ENCODE measurements at regions not wholly inside any gene's neighbourhood (a gene's known extent, or its start where the extent isn't known, plus 50 kb on each side); places are given as distances from the start of the nearest gene placed in this dataset.

GRCh38 chr2:196486146-196486545 is 153.4 kb upstream of the CCDC150 start:
- Histone ChIP-seq H4K20me1 (replicated peaks; ENCODE audit: control insufficient read depth, insufficient read depth, low read length) (no peaks in the 10 kb centered on the region), H3K27ac (ENCODE audit: extremely low read depth, low read depth, low read length) (no peak overlapping the region), H3K36me3 (ENCODE audit: control insufficient read depth, insufficient read depth, low read length) (no peaks in the 10 kb centered on the region), H3K9me3 (replicated peaks; ENCODE audit: control insufficient read depth, insufficient read depth, low read depth, low read length) (no peaks in the 10 kb centered on the region), H3K4me1 (replicated peaks in 1 of 2; ENCODE audit: control insufficient read depth in 2 of 2, insufficient read depth in 2 of 2, low read length in 2 of 2) (no peaks in the 10 kb centered on the region), H3K27me3 (ENCODE audit: control insufficient read depth in 2 of 2, insufficient read depth in 2 of 2, low read length in 2 of 2) (peaks cover 0 to 9% of the 10 kb centered on the region in 2 experiments; a peak in 2 of 5 replicates), H3K4me3 (no peak overlapping the region), H3K9me1 (ENCODE audit: control insufficient read depth, insufficient read depth, low read length) (no peaks in the 10 kb centered on the region), H3K9ac (ENCODE audit: insufficient read depth in 1 of 2, low read depth in 2 of 2, low read length in 2 of 2) (no peak overlapping the region), H2AFZ (ENCODE audit: low read depth, low read length) (no peak overlapping the region), H3K79me2 (ENCODE audit: control insufficient read depth, insufficient read depth, low read length) (no peaks in the 10 kb centered on the region), H3K4me2 (ENCODE audit: insufficient read depth, low read length) (no peak overlapping the region)
- in situ Hi-C loops (cut with MboI) (no loop called here), intact Hi-C loops (cut with micrococcal nuclease) (no loop called here)
- FAIRE-seq = no peak
- ATAC-seq = no peak
- POLR2A ChIA-PET = interaction anchor here (1.0 kb wide), 1 partner anchor 17 kb away, joined by 3 read pairs; no protein-coding TSS in a partner anchor
- TF ChIP-seq HMGXB4 (CRISPR knock-in tag; IDR thresholded peaks at IDR 0.05) = no peak
- no peak for TF ChIP-seq ZNF780A (CRISPR knock-in tag; IDR thresholded peaks at IDR 0.05)
- TF ChIP-seq NR1H2 (CRISPR knock-in tag; IDR thresholded peaks at IDR 0.05) = no peak
- CTCF ChIA-PET (ENCODE audit: low intra/inter-chr PET ratio) = no interaction called here
- BruUV-seq (replicated peaks) = no TSS peak
- WGBS (ENCODE audit: insufficient coverage, low coverage, missing lambda C conversion rate) = 0% methylated on average over 3 of the region's 3 CpGs
- no peak for DNase-seq (ENCODE audit: extremely low read depth in 1 of 4, low spot score in 3 of 4)

DNA sequence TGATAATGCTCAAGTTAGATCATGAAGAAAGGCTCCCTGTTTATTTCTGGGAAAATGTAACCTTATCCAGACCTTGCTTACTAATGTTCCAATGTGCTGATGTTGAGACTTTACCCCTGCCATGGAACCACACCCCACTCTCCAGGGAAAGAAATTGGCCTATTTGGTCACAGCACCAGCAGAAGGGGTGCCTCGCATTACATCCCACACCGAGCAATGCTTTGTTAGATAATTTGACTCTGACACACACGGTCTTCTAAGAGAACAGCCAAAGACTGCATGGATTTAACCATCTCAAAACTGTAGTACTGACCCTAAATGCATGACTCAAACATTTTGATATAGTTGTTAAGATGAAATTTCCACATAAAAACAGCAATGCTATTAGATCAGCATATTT is 152.1 kb upstream of the CCDC150 start:
- ATAC-seq = no peak
- no peaks in the 10 kb centered on the region for H3K79me2 ChIP-seq (ENCODE audit: control insufficient read depth, insufficient read depth, low read length)
- no peak overlapping the region for H3K4me3 ChIP-seq
- no peaks in the 10 kb centered on the region for H3K9me3 ChIP-seq (replicated peaks; ENCODE audit: control insufficient read depth, insufficient read depth, low read depth, low read length)
- no peak overlapping the region for H3K9ac ChIP-seq (ENCODE audit: insufficient read depth in 1 of 2, low read depth in 2 of 2, low read length in 2 of 2)
- no peak for DNase-seq (ENCODE audit: extremely low read depth in 1 of 4, low spot score in 3 of 4)
- no peak for FAIRE-seq
- BruUV-seq (replicated peaks) = no TSS peak
- H3K9me1 ChIP-seq (ENCODE audit: control insufficient read depth, insufficient read depth, low read length) = no peaks in the 10 kb centered on the region
- in situ Hi-C loops (cut with MboI) = no loop called here
- WGBS (ENCODE audit: insufficient coverage, low coverage, missing lambda C conversion rate) = 7% methylated on average over 3 of the region's 3 CpGs
- no peak overlapping the region for H3K4me2 ChIP-seq (ENCODE audit: insufficient read depth, low read length)
- no peaks in the 10 kb centered on the region for H3K36me3 ChIP-seq (ENCODE audit: control insufficient read depth, insufficient read depth, low read length)
- no peak overlapping the region for H2AFZ ChIP-seq (ENCODE audit: low read depth, low read length)
- ChIA-PET CTCF (ENCODE audit: low intra/inter-chr PET ratio) (no interaction called here), POLR2A (no interaction called here)
- intact Hi-C loops (cut with micrococcal nuclease) = no loop called here
- H4K20me1 ChIP-seq (replicated peaks; ENCODE audit: control insufficient read depth, insufficient read depth, low read length) = no peaks in the 10 kb centered on the region
- peaks cover 0 to 5% of the 10 kb centered on the region in 2 experiments; a peak in 2 of 5 replicates for H3K27me3 ChIP-seq (ENCODE audit: control insufficient read depth in 2 of 2, insufficient read depth in 2 of 2, low read length in 2 of 2)
- H3K4me1 ChIP-seq (replicated peaks in 1 of 2; ENCODE audit: control insufficient read depth in 2 of 2, insufficient read depth in 2 of 2, low read length in 2 of 2) = no peaks in the 10 kb centered on the region
- H3K27ac ChIP-seq (ENCODE audit: extremely low read depth, low read depth, low read length) = no peak overlapping the region
- TF ChIP-seq CHD2 (IDR thresholded peaks at IDR 0.05; ENCODE audit: low read depth, low read length) = no peak
- TF ChIP-seq, protein P1, sequence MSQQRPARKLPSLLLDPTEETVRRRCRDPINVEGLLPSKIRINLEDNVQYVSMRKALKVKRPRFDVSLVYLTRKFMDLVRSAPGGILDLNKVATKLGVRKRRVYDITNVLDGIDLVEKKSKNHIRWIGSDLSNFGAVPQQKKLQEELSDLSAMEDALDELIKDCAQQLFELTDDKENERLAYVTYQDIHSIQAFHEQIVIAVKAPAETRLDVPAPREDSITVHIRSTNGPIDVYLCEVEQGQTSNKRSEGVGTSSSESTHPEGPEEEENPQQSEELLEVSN (IDR thresholded peaks at IDR 0.05; ENCODE audit: borderline replicate concordance in 1 of 2, extremely low read depth in 1 of 2, insufficient read depth in 1 of 2, insufficient read length in 1 of 2, low read depth in 1 of 2, low read length in 1 of 2, poor library complexity in 1 of 2, severe bottlenecking in 1 of 2) = no peak
- TF ChIP-seq COPS2 (conservative IDR thresholded peaks at IDR 0.05) = no peak
- no peak for TF ChIP-seq ZNF551 (CRISPR knock-in tag; IDR thresholded peaks at IDR 0.05)
- TF ChIP-seq BDP1 (IDR thresholded peaks at IDR 0.05; ENCODE audit: insufficient read depth, insufficient read length) = no peak
- TF ChIP-seq NFIC (IDR thresholded peaks at IDR 0.05) = no peak
- TF ChIP-seq, protein P2, sequence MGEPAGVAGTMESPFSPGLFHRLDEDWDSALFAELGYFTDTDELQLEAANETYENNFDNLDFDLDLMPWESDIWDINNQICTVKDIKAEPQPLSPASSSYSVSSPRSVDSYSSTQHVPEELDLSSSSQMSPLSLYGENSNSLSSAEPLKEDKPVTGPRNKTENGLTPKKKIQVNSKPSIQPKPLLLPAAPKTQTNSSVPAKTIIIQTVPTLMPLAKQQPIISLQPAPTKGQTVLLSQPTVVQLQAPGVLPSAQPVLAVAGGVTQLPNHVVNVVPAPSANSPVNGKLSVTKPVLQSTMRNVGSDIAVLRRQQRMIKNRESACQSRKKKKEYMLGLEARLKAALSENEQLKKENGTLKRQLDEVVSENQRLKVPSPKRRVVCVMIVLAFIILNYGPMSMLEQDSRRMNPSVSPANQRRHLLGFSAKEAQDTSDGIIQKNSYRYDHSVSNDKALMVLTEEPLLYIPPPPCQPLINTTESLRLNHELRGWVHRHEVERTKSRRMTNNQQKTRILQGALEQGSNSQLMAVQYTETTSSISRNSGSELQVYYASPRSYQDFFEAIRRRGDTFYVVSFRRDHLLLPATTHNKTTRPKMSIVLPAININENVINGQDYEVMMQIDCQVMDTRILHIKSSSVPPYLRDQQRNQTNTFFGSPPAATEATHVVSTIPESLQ (CRISPR knock-in tag; IDR thresholded peaks at IDR 0.05) = no peak
- TF ChIP-seq OTX1 (CRISPR knock-in tag; IDR thresholded peaks at IDR 0.05) = no peak
- TF ChIP-seq ZNF12 (CRISPR knock-in tag; IDR thresholded peaks at IDR 0.05) = no peak
- TF ChIP-seq CSDE1 (IDR thresholded peaks at IDR 0.05) = no peak
